ENCODE measurements at regions not wholly inside any gene's neighbourhood (a gene's known extent, or its start where the extent isn't known, plus 50 kb on each side); places are given as distances from the start of the nearest gene placed in this dataset.

GRCh38 chr14:53567236-53567780 lies 389.3 kb downstream of the BMP4 start:
- H3K27ac ChIP-seq (ENCODE audit: low read depth in 2 of 2, low read length in 1 of 2), result no peak overlapping the region
- TF ChIP-seq RFX5 (IDR thresholded peaks at IDR 0.05; ENCODE audit: low read length) (no peak), YY1 (IDR thresholded peaks at IDR 0.05; ENCODE audit: low read depth) (no peak), MAX (IDR thresholded peaks at IDR 0.05; ENCODE audit: low read depth) (no peak), IRF3 (IDR thresholded peaks at IDR 0.05; ENCODE audit: low read depth, low read length) (no peak), RCOR1 (IDR thresholded peaks at IDR 0.05; ENCODE audit: low read length) (no peak), ELF1 (IDR thresholded peaks at IDR 0.05) (no peak), FOSL2 (IDR thresholded peaks at IDR 0.05; ENCODE audit: borderline replicate concordance, low read depth) (no peak), TAF1 (IDR thresholded peaks at IDR 0.05; ENCODE audit: borderline replicate concordance, low read depth, low read length) (no peak), RAD21 (IDR thresholded peaks at IDR 0.05; ENCODE audit: low read length) (no peak), MXI1 (IDR thresholded peaks at IDR 0.05; ENCODE audit: low read depth, low read length) (no peak), TEAD4 (IDR thresholded peaks at IDR 0.05; ENCODE audit: borderline replicate concordance, insufficient read depth) (no peak), RXRA (IDR thresholded peaks at IDR 0.05; ENCODE audit: borderline replicate concordance, low read depth) (no peak), JUND (IDR thresholded peaks at IDR 0.05) (no peak), SIN3A (IDR thresholded peaks at IDR 0.05; ENCODE audit: borderline replicate concordance, low read depth, low read length) (no peak), CHD2 (IDR thresholded peaks at IDR 0.05; ENCODE audit: low read length, partially characterized antibody) (no peak), TCF12 (IDR thresholded peaks at IDR 0.05) (no peak)
- no peak overlapping the region for H3K4me2 ChIP-seq
- no peaks in the 10 kb centered on the region for H4K20me1 ChIP-seq (ENCODE audit: insufficient read depth)
- H2AFZ ChIP-seq (ENCODE audit: low read depth), result no peak overlapping the region
- no peaks in the 10 kb centered on the region for H3K9me2 ChIP-seq
- no peak overlapping the region for H3K9ac ChIP-seq
- DNase-seq, result no peak
- no peaks in the 10 kb centered on the region for H3F3A ChIP-seq (replicated peaks; ENCODE audit: insufficient read depth)
- ChIA-PET POLR2A (no interaction called here), CTCF (interaction anchor here (1.4 kb wide), 1 partner anchor 28 kb away, joined by 4 read pairs; no protein-coding TSS in a partner anchor)
- peaks cover 0 to 4% of the 10 kb centered on the region in 2 experiments; a peak in 2 of 4 replicates for H3K4me1 ChIP-seq (ENCODE audit: control insufficient read depth in 1 of 2, insufficient read depth in 2 of 2, low read depth in 1 of 2, low read length in 1 of 2)
- no peaks in the 10 kb centered on the region for H3K27me3 ChIP-seq (ENCODE audit: insufficient read depth)
- H3K9me3 ChIP-seq, result no peaks in the 10 kb centered on the region
- H3K4me3 ChIP-seq (ENCODE audit: low read depth in 2 of 2, low read length in 1 of 2), result no peak overlapping the region
- no peaks in the 10 kb centered on the region for H3K79me2 ChIP-seq (ENCODE audit: insufficient read depth)
- 49% methylated on average over 3 of the region's 3 CpGs for WGBS (ENCODE audit: low lambda C conversion rate)
- H3K36me3 ChIP-seq (replicated peaks in 1 of 2; ENCODE audit: control insufficient read depth in 1 of 2, insufficient read depth in 2 of 2, low read length in 1 of 2), result no peaks in the 10 kb centered on the region

GRCh38 chr14:53564870-53565269 lies 391.8 kb downstream of the BMP4 start:
- H3K4me2 ChIP-seq, result no peak overlapping the region
- CTCF ChIA-PET, result no interaction called here
- no peaks in the 10 kb centered on the region for H3K79me2 ChIP-seq (ENCODE audit: insufficient read depth)
- no peaks in the 10 kb centered on the region for H3K9me2 ChIP-seq
- no peak overlapping the region for H3K27ac ChIP-seq (ENCODE audit: low read depth in 2 of 2, low read length in 1 of 2)
- H3K9me3 ChIP-seq, result no peaks in the 10 kb centered on the region
- H3K4me1 ChIP-seq (ENCODE audit: control insufficient read depth in 1 of 2, insufficient read depth in 2 of 2, low read depth in 1 of 2, low read length in 1 of 2), result no peaks in the 10 kb centered on the region
- no peak overlapping the region for H3K4me3 ChIP-seq (ENCODE audit: low read depth in 2 of 2, low read length in 1 of 2)
- H3K9ac ChIP-seq, result no peak overlapping the region
- POLR2A ChIA-PET, result no interaction called here
- H3K36me3 ChIP-seq (replicated peaks in 1 of 2; ENCODE audit: control insufficient read depth in 1 of 2, insufficient read depth in 2 of 2, low read length in 1 of 2), result no peaks in the 10 kb centered on the region
- no peak for DNase-seq
- no peak overlapping the region for H2AFZ ChIP-seq (ENCODE audit: low read depth)
- no peaks in the 10 kb centered on the region for H3K27me3 ChIP-seq (ENCODE audit: insufficient read depth)
- no peaks in the 10 kb centered on the region for H3F3A ChIP-seq (replicated peaks; ENCODE audit: insufficient read depth)
- TF ChIP-seq GATA2 (CRISPR knock-in tag; IDR thresholded peaks at IDR 0.05) (no peak), CHD2 (IDR thresholded peaks at IDR 0.05; ENCODE audit: low read length, partially characterized antibody) (no peak), FOXJ3 (CRISPR knock-in tag; IDR thresholded peaks at IDR 0.05) (no peak), GABPA (IDR thresholded peaks at IDR 0.05; ENCODE audit: low read depth) (no peak), TCF12 (IDR thresholded peaks at IDR 0.05) (no peak), REST (IDR thresholded peaks at IDR 0.05; ENCODE audit: low read depth, low read length) (no peak), FOXM1 (IDR thresholded peaks at IDR 0.05; ENCODE audit: low read depth) (no peak), MAX (IDR thresholded peaks at IDR 0.05; ENCODE audit: low read depth) (no peak)
- H4K20me1 ChIP-seq (ENCODE audit: insufficient read depth), result no peaks in the 10 kb centered on the region
- 13% methylated on average over 1 of the region's 1 CpG for WGBS (ENCODE audit: low lambda C conversion rate)
